OCI-LY3 (cell line): ENCODE measurements at regions not wholly inside any gene's neighbourhood (a gene's known extent, or its start where the extent isn't known, plus 50 kb on each side); places are given as distances from the start of the nearest gene placed in this dataset.

Experiments
- H2AFZ ChIP-seq: fragments of 200-600, 300-600 bp; shearing (Covaris generic); 2 replicates; pipeline ENCODE4 v1.6.0; 2014; ENCODE audit warnings: antibody characterized with exemption, low read depth, low read length
- H3K27ac ChIP-seq: fragments of 200-600, 300-600 bp; sonication (generic); 2 replicates; pipeline ENCODE4 v1.5.1; 2014; ENCODE audit warnings: mild to moderate bottlenecking, low read length, moderate library complexity, mixed read lengths
- H3K27me3 ChIP-seq: fragments of 200-600, 300-600 bp; sonication (generic); 2 replicates; pipeline ENCODE4 v1.6.1; 2014; ENCODE audit warnings: low read depth, low read length, mixed read lengths
- H3K36me3 ChIP-seq: fragments of 200-600, 300-600 bp; sonication (generic); replicated peaks from 2 replicates; pipeline ENCODE3; 2014; ENCODE audit warnings: low read depth, low read length, mixed read lengths
- H3K4me1 ChIP-seq: fragments of 300-600, 200-600 bp; sonication (generic); 2 replicates; pipeline ENCODE4 v1.6.1; 2014; ENCODE audit warnings: low read length, mixed read lengths
- H3K4me2 ChIP-seq: fragments of 200-600, 300-600 bp; sonication (generic); 2 replicates; pipeline ENCODE4 v1.6.1; 2014; ENCODE audit warnings: low read length, mixed read lengths
- H3K4me3 ChIP-seq: fragments of 300-600, 200-600 bp; sonication (generic); 2 replicates; pipeline ENCODE4 v1.5.1; 2014; ENCODE audit warnings: antibody characterized with exemption, mild to moderate bottlenecking, low read length, moderate library complexity
- H3K79me2 ChIP-seq: fragments of 300-600, 200-600 bp; shearing (Covaris generic); 2 replicates; pipeline ENCODE4 v1.6.1; 2014; ENCODE audit warnings: mild to moderate bottlenecking, low read length, mixed read lengths
- H3K9ac ChIP-seq: fragments of 300-600, 200-600 bp; shearing (Covaris generic); 2 replicates; pipeline ENCODE4 v1.6.0; 2014; ENCODE audit warnings: mild to moderate bottlenecking, low read length, moderate library complexity
- H3K9me3 ChIP-seq: fragments of 200-600, 300-600 bp; shearing (Covaris generic); 2 replicates; pipeline ENCODE4 v1.6.1; 2014; ENCODE audit warnings: low read length, mixed read lengths; ENCODE audit not compliant: insufficient read depth
- H4K20me1 ChIP-seq: fragments of 200-600, 300-600 bp; sonication (generic); 2 replicates; pipeline ENCODE4 v1.6.1; 2016; ENCODE audit warnings: low read length, mixed read lengths; ENCODE audit not compliant: insufficient read depth
- CTCF ChIP-seq: fragments of 200-600, 300-600 bp; sonication (generic); IDR thresholded peaks from 2 replicates; pipeline ENCODE4 v1.5.1; 2014; ENCODE audit warnings: antibody characterized with exemption, low read length, low read depth
- EZH2phosphoT487 ChIP-seq: fragments of 200-600 bp; shearing (Covaris generic); IDR thresholded peaks from 2 replicates; pipeline ENCODE4 v1.6.1; 2018; ENCODE audit warnings: antibody characterized with exemption, mixed run types, low read depth

- peaks cover 6% of the 10 kb centered on the region for H3K4me1 ChIP-seq
- H3K9ac ChIP-seq: no peak overlapping the region
- H3K9me3 ChIP-seq: no peaks in the 10 kb centered on the region
- no peak overlapping the region for H2AFZ ChIP-seq
- H4K20me1 ChIP-seq: no peaks in the 10 kb centered on the region
- no peak overlapping the region for H3K27ac ChIP-seq
- H3K27me3 ChIP-seq: no peaks in the 10 kb centered on the region
- no peaks in the 10 kb centered on the region for H3K79me2 ChIP-seq
- no peak overlapping the region for H3K4me2 ChIP-seq
- TF ChIP-seq CTCF (no peak), EZH2phosphoT487 (no peak)
- H3K36me3 ChIP-seq: no peaks in the 10 kb centered on the region
- no peak overlapping the region for H3K4me3 ChIP-seq
Measured at GRCh38 chr12:89139390-89139789, 212.9 kb downstream of the DUSP6 start.

- no peak overlapping the region for H2AFZ ChIP-seq
- H3K9ac ChIP-seq: no peak overlapping the region
- H3K27me3 ChIP-seq: no peaks in the 10 kb centered on the region
- peaks cover 6% of the 10 kb centered on the region for H3K4me1 ChIP-seq
- H3K27ac ChIP-seq: no peak overlapping the region
- H3K36me3 ChIP-seq: no peaks in the 10 kb centered on the region
- H3K4me3 ChIP-seq: no peak overlapping the region
- TF ChIP-seq CTCF (no peak), EZH2phosphoT487 (no peak)
- no peak overlapping the region for H3K4me2 ChIP-seq
- no peaks in the 10 kb centered on the region for H3K79me2 ChIP-seq
- no peaks in the 10 kb centered on the region for H3K9me3 ChIP-seq
- H4K20me1 ChIP-seq: no peaks in the 10 kb centered on the region
Measured at GRCh38 chr12:89138048-89138852, 214.1 kb downstream of the DUSP6 start.

DNA sequence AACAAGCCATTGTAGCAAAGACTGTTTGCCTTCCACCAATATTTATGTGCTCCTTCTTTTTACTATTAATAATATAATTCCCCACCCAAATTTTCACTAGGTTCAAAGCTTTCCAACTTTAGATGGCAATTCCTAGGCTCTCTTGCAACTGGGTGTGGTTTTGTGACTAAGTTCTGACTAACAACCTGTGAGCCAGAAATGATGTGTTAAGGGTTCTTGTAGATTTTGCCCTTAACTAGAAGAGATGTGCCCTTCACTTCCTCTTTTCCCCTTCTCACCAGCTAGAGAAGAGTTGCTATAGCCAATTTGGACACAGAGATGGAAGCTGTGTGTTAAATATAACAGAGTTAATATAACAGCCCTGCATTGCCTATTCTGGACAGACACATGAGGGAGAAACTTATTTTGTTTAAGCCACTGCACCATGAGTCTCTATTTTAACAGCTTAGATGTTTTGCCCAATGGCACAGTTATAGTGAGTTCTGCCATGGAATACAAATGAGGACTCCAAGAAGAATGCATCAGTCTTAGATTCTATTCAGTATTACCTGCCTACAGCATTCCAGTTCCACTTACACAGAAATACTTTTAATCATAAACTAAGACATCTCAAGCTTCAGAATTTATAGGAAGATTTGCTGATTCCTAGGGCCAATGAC lies 216.2 kb downstream of the DUSP6 start:
- Histone ChIP-seq H4K20me1 (no peaks in the 10 kb centered on the region), H3K79me2 (no peaks in the 10 kb centered on the region), H3K4me3 (no peak overlapping the region), H3K27ac (no peak overlapping the region), H3K9ac (no peak overlapping the region), H3K9me3 (no peaks in the 10 kb centered on the region), H3K4me2 (no peak overlapping the region), H3K27me3 (no peaks in the 10 kb centered on the region), H3K36me3 (no peaks in the 10 kb centered on the region), H2AFZ (no peak overlapping the region), H3K4me1 (peaks cover 6% of the 10 kb centered on the region)
- TF ChIP-seq EZH2phosphoT487 (no peak), CTCF (no peak)

- Histone ChIP-seq H3K4me3 (no peak overlapping the region), H3K4me1 (peaks cover 6% of the 10 kb centered on the region), H3K36me3 (no peaks in the 10 kb centered on the region), H3K27ac (no peak overlapping the region), H3K9me3 (no peaks in the 10 kb centered on the region), H4K20me1 (no peaks in the 10 kb centered on the region), H3K27me3 (no peaks in the 10 kb centered on the region), H2AFZ (no peak overlapping the region), H3K9ac (no peak overlapping the region), H3K79me2 (no peaks in the 10 kb centered on the region), H3K4me2 (no peak overlapping the region)
- TF ChIP-seq CTCF (no peak), EZH2phosphoT487 (no peak)
Measured at GRCh38 chr12:89134213-89134770, 218.0 kb downstream of the DUSP6 start.
